ENCODE measurements at regions not wholly inside any gene's neighbourhood (a gene's known extent, or its start where the extent isn't known, plus 50 kb on each side); places are given as distances from the start of the nearest gene placed in this dataset.
"Not testable (repeated sequence)": the region's sequence is repeated elsewhere in the genome, so short reads cannot be mapped to it uniquely, and the experiment has no call there.

GRCh38 chr22:27298742-27299141 is 502.8 kb downstream of the MN1 start:
- no peak for DNase-seq

- DNase-seq = no peak
Observed at GRCh38 chr22:27299181-27300085, 502.1 kb downstream of the MN1 start.

- DNase-seq = no peak
Observed at GRCh38 chr22:27300536-27301285, 500.8 kb downstream of the MN1 start.

- DNase-seq = no peak
Observed at GRCh38 chr22:27302501-27302900, 499.1 kb downstream of the MN1 start.

GRCh38 chr22:27303718-27304117 is 497.8 kb downstream of the MN1 start:
- no peak for DNase-seq

- no peak for DNase-seq
Observed at GRCh38 chr22:27306771-27307170, 494.8 kb downstream of the MN1 start.

- no peak for DNase-seq
Observed at GRCh38 chr22:27307545-27308247, 493.9 kb downstream of the MN1 start.

- DNase-seq = no peak
Observed at GRCh38 chr22:27308513-27308912, 493.0 kb downstream of the MN1 start.

GRCh38 chr22:27309697-27310096 is 491.9 kb downstream of the MN1 start:
- DNase-seq = no peak

GRCh38 chr22:27310966-27311697 is 490.4 kb downstream of the MN1 start:
- no peak for DNase-seq

- DNase-seq = no peak
Observed at GRCh38 chr22:27311698-27312550, 489.6 kb downstream of the MN1 start.

GRCh38 chr22:27312565-27312964 is 489.0 kb downstream of the MN1 start:
- DNase-seq = no peak

GRCh38 chr22:27312966-27313855 is 488.3 kb downstream of the MN1 start:
- DNase-seq = no peak

GRCh38 chr22:27314276-27314807 is 487.2 kb downstream of the MN1 start:
- DNase-seq = no peak

GRCh38 chr22:27315833-27316232 is 485.7 kb downstream of the MN1 start:
- DNase-seq = no peak

GRCh38 chr22:27317096-27317495 is 484.5 kb downstream of the MN1 start:
- DNase-seq = no peak

GRCh38 chr22:27317971-27318428 is 483.6 kb downstream of the MN1 start:
- DNase-seq = no peak

- no peak for DNase-seq
Observed at GRCh38 chr22:27318516-27318915, 483.0 kb downstream of the MN1 start.

GRCh38 chr22:27323661-27324060 is 477.9 kb downstream of the MN1 start:
- no peak for DNase-seq

- not testable (repeated sequence) for DNase-seq
Observed at GRCh38 chr22:27324908-27325307, 476.6 kb downstream of the MN1 start.

Data from T-helper 2 cell (primary cell).